Posterior vena cava (tissue), 2 donors: ENCODE measurements at regions not wholly inside any gene's neighbourhood (a gene's known extent, or its start where the extent isn't known, plus 50 kb on each side); places are given as distances from the start of the nearest gene placed in this dataset.

Experiments used
- DNase-seq: peaks from one replicate; pipeline ENCODE4 v3.0.0-alpha.2; 2020; ENCODE audit warnings: low spot score
- intact Hi-C, 2 donors: fragments of 100-400 bp; cut with DNase I; formaldehyde crosslinking; loops; one replicate each; pipeline versions ENCODE4 v1.14.1 to v1.14.2; 2022 to 2023
- donor health status: DM: yes; HTN: yes; CAD: no.
- donor health status: DM: yes; HTN: yes; CAD: no.

- intact Hi-C loops: no loop called here
- DNase-seq: no peak
Measured at GRCh38 chr10:111187096-111187495, 110.3 kb downstream of the ADRA2A start.

- DNase-seq: no peak
- intact Hi-C loops: no loop called here
Measured at GRCh38 chr10:111199587-111199986, 122.8 kb downstream of the ADRA2A start.

- DNase-seq: no peak
- intact Hi-C loops: no loop called here
Measured at GRCh38 chr10:111200505-111201186, 123.8 kb downstream of the ADRA2A start.

- no peak for DNase-seq
- intact Hi-C loops: no loop called here
Measured at GRCh38 chr10:111203615-111204014, 126.8 kb downstream of the ADRA2A start.

GRCh38 chr10:111204838-111205237 lies 128.0 kb downstream of the ADRA2A start:
- DNase-seq: no peak

GRCh38 chr10:111206521-111206920 lies 129.7 kb downstream of the ADRA2A start:
- intact Hi-C loops: no loop called here
- no peak for DNase-seq

More at GRCh38 chr10:111204838-111205237, 128.0 kb downstream of the ADRA2A start:
- intact Hi-C loops: no loop called here

- intact Hi-C loops: no loop called here
- no peak for DNase-seq
Measured at GRCh38 chr10:111207500-111207899, 130.7 kb downstream of the ADRA2A start.

GRCh38 chr10:111208951-111209350 lies 132.1 kb downstream of the ADRA2A start:
- no peak for DNase-seq
- intact Hi-C loops: no loop called here

GRCh38 chr10:111209692-111210091 lies 132.9 kb downstream of the ADRA2A start:
- intact Hi-C loops: no loop called here
- DNase-seq: no peak

- no peak for DNase-seq
- intact Hi-C loops: no loop called here
Measured at GRCh38 chr10:111211241-111211640, 134.4 kb downstream of the ADRA2A start.

- DNase-seq: no peak
- intact Hi-C loops: no loop called here
Measured at GRCh38 chr10:111211706-111212105, 134.9 kb downstream of the ADRA2A start.

GRCh38 chr10:111221682-111222480 lies 145.1 kb downstream of the ADRA2A start:
- intact Hi-C loops: no loop called here
- DNase-seq: no peak

- intact Hi-C loops: no loop called here
- DNase-seq: no peak
Measured at GRCh38 chr10:111222961-111223360, 146.1 kb downstream of the ADRA2A start.

GRCh38 chr10:111231779-111232178 lies 154.9 kb downstream of the ADRA2A start:
- no peak for DNase-seq
- intact Hi-C loops: no loop called here

GRCh38 chr10:111233439-111233838 lies 156.6 kb downstream of the ADRA2A start:
- intact Hi-C loops: no loop called here
- DNase-seq: no peak

- intact Hi-C loops: no loop called here
- no peak for DNase-seq
Measured at GRCh38 chr10:111234234-111234913, 157.5 kb downstream of the ADRA2A start.

- no peak for DNase-seq
- intact Hi-C loops: no loop called here
Measured at GRCh38 chr10:111234914-111235302, 158.1 kb downstream of the ADRA2A start.

- DNase-seq: no peak
- intact Hi-C loops: no loop called here
Measured at GRCh38 chr10:111240348-111240747, 163.5 kb downstream of the ADRA2A start.

GRCh38 chr10:111243126-111243525 lies 166.3 kb downstream of the ADRA2A start:
- intact Hi-C loops: no loop called here
- no peak for DNase-seq

GRCh38 chr10:111246136-111246535 lies 169.3 kb downstream of the ADRA2A start:
- no peak for DNase-seq
- intact Hi-C loops: no loop called here
